NCI-H1048 (cell line): ENCODE measurements at regions not wholly inside any gene's neighbourhood (a gene's known extent, or its start where the extent isn't known, plus 50 kb on each side); places are given as distances from the start of the nearest gene placed in this dataset.
"Not testable (repeated sequence)": the region's sequence is repeated elsewhere in the genome, so short reads cannot be mapped to it uniquely, and the experiment has no call there.

Experiments used
- DNase-seq: peaks from one replicate; lab custom pipeline; 2025; lab: John Stamatoyannopoulos, UW

- DNase-seq, result no peak
These were observed 1222.4 kb upstream of the USP15 start for GRCh38 chr12:61037792-61038191.

- DNase-seq, result no peak
These were observed 1216.4 kb upstream of the USP15 start for GRCh38 chr12:61043838-61044237.

- no peak for DNase-seq
These were observed 1215.4 kb upstream of the USP15 start for GRCh38 chr12:61044766-61045165.

GRCh38 chr12:61070640-61071414 lies 1189.4 kb upstream of the USP15 start:
- DNase-seq, result no peak

- DNase-seq, result no peak
These were observed 1187.5 kb upstream of the USP15 start for GRCh38 chr12:61072717-61073116.

GRCh38 chr12:61095111-61095510 lies 1165.1 kb upstream of the USP15 start:
- no peak for DNase-seq

GRCh38 chr12:61098031-61098580 lies 1162.1 kb upstream of the USP15 start:
- DNase-seq, result no peak

- DNase-seq, result no peak
These were observed 1153.1 kb upstream of the USP15 start for GRCh38 chr12:61107118-61107517.

GRCh38 chr12:61111218-61111617 lies 1149.0 kb upstream of the USP15 start:
- DNase-seq, result no peak

- no peak for DNase-seq
These were observed 1122.4 kb upstream of the USP15 start for GRCh38 chr12:61137677-61138414.

- no peak for DNase-seq
These were observed 1121.8 kb upstream of the USP15 start for GRCh38 chr12:61138415-61138759.

GRCh38 chr12:61161961-61162360 lies 1098.2 kb upstream of the USP15 start:
- no peak for DNase-seq

GRCh38 chr12:61188801-61189595 lies 1071.2 kb upstream of the USP15 start:
- no peak for DNase-seq

- no peak for DNase-seq
These were observed 1046.6 kb upstream of the USP15 start for GRCh38 chr12:61213646-61214045.

- no peak for DNase-seq
These were observed 1039.9 kb upstream of the USP15 start for GRCh38 chr12:61220337-61220736.

- no peak for DNase-seq
These were observed 1028.2 kb upstream of the USP15 start for GRCh38 chr12:61232040-61232439.

GRCh38 chr12:61250303-61250702 lies 1009.9 kb upstream of the USP15 start:
- no peak for DNase-seq

GRCh38 chr12:61251076-61251475 lies 1009.1 kb upstream of the USP15 start:
- DNase-seq, result no peak

GRCh38 chr12:61254225-61254624 lies 1006.0 kb upstream of the USP15 start:
- DNase-seq, result no peak

GRCh38 chr12:61264294-61264693 lies 995.9 kb upstream of the USP15 start:
- not testable (repeated sequence) for DNase-seq

GRCh38 chr12:61267474-61267873 lies 992.7 kb upstream of the USP15 start:
- no peak for DNase-seq

- no peak for DNase-seq
These were observed 987.8 kb upstream of the USP15 start for GRCh38 chr12:61272441-61272840.
